NCI-H1105 treated with DMSO at 0.1 percent for 48 hours (cell line): ENCODE measurements at regions not wholly inside any gene's neighbourhood (a gene's known extent, or its start where the extent isn't known, plus 50 kb on each side); places are given as distances from the start of the nearest gene placed in this dataset.

Experiments
- DNase-seq: peaks from one replicate; lab custom pipeline; 2025; lab: John Stamatoyannopoulos, UW

DNA sequence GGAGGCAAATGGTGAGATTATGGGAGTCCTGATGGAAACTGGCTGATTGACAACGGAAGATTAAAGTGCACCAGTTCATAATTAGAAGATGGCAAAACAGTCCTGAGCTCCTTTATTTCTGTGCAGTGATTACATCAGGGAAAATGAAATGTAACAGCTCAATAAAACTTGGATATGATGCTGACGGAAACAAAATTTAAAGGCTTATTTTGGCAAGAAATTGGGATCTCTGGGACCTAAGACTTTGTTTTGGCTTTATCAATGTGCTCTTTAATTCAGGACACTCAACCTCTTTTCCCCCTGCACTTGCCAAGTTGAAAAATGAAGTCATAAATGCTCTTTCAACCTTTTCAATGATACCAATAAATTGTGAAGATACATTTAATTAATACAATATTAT lies 226.8 kb downstream of the C6orf118 start:
- no peak for DNase-seq

DNA sequence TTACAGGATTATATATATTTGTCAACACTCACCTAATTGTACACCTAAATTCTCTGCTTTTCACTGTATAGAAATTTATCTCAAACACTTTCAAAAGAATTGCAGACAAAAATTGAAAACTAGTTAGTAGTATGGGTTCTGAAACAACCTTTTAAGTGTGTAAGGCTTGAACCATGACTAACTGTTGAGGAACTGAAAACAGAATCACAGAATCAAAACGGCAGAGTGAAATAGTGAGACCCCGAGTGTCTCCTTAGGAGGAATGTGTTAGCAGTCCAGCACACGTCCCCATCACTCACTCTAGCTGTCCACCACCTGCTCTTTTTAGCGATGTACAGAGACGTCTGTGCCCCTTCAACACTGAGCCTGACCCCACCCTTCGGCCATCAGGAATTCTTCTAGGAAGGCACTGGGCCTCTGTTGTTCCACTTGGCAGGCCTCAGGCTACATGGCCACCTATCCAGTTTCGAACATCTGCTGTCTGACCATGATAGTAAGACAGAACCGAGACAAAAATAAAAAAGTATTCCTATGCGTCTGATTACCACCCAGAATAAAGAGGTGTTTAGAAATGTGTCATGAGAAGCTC lies 227.4 kb downstream of the C6orf118 start:
- DNase-seq: no peak

DNA sequence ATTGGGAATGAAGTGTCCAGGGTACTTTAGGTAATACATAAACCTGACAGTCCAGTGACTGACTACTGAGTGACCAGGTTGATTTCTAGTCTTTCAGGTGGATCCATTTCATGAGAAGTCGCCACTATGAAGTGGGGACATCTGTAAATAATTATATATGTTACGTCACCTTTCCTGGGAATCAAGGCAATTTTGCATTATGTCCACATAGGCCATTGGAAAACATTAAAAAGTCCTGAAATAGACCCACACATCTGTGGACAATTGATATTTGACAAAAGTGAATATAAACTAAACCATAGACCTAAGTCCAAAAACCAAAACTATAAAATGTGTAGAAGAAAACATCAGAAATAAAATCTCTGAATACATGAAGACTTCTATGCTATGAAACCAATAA lies 231.5 kb downstream of the C6orf118 start:
- DNase-seq: no peak

GRCh38 chr6:165071906-165072305 lies 237.5 kb downstream of the C6orf118 start:
- no peak for DNase-seq

- DNase-seq: no peak
These were observed 248.7 kb downstream of the C6orf118 start for GRCh38 chr6:165060720-165061119.

GRCh38 chr6:165059032-165059431 lies 250.4 kb downstream of the C6orf118 start:
- no peak for DNase-seq

- DNase-seq: no peak
These were observed 253.1 kb downstream of the C6orf118 start for GRCh38 chr6:165056292-165056691.

- DNase-seq: no peak
These were observed 254.2 kb downstream of the C6orf118 start for GRCh38 chr6:165055231-165055630.

DNA sequence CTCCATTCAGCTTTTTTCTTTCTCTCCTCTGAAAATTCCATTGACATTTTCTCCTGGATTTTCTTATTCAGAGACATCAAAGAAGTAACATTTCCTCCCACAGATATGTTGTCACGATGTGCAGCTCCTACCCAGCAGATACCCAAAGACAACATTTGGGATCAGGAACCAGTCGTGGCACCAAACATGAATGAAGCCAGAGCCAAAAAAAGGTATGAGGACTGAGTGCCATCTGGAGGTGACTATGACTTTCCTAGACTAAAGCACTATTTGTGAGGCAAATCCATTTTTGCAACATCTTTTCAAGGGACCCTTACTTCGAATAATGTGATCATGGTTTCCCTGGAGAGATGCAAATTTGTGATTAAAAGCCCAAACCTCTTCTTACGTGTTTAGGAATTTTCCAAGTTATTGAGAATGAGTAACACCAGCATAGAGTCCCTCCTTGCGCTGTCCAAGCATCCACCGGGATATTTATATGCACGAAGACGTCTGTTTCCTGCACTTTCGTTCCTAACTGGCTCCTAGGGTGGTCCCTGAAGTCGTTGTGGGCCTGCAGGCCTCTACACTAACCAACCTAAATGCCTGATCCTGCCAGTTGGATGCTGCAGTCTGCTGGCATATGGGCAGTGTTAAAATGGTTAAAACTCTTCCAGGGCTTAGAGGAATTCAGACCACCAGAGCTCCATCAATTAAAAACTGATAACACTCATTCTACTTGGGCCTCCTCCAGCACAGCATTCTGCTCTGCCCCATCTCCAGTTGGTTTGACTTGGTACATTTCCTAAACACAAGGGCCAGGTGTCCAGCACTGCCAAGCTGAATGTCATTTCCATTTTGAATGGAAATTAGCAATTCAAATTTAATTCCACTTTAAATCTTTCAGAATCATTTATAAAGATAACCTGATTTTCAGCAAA lies 256.6 kb downstream of the C6orf118 start:
- DNase-seq: no peak

DNA sequence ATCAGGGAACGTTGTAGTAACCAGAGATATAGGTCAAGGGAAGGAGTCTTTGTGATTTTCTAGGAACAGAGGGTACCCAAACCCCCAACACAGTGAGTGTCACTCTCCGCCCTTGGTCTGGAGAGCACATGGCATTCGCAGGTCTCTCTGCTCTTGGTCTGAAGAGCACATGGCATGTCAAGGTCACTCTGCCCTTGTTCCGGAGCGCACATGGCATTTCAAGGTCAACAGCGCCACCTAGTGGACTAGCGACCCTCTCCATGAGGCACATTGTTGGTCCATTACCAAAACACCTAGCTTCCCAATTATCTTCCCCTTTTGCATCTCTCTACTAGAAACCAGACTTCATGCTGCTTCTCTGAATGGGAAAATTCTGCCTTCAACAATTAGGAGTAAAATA lies 260.0 kb downstream of the C6orf118 start:
- DNase-seq: peak; percentile 74

DNA sequence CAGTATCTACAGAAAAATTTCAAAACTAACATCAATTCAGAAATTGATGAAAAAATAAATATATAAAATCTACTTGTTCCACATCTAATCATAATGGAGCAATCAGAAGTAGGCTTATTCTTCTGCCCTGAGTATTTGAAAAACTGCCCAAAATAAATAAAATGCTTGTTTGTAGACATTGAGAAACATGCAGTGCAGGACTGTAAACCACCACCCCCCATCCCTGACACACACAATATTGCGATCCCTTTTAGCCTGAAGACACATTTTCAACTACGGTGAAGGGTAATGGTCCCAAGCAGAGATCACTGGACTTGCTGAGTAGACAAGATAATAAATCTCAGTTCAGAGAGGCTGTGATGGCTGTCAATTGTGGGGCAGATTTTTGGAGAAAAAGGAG lies 261.5 kb downstream of the C6orf118 start:
- no peak for DNase-seq

GRCh38 chr6:165045631-165046030 lies 263.8 kb downstream of the C6orf118 start:
- DNase-seq: no peak

- DNase-seq: no peak
These were observed 266.5 kb downstream of the C6orf118 start for GRCh38 chr6:165042912-165043311.

- no peak for DNase-seq
These were observed 269.0 kb downstream of the C6orf118 start for GRCh38 chr6:165040440-165040839.

GRCh38 chr6:165034271-165034741 lies 275.1 kb downstream of the C6orf118 start:
- DNase-seq: no peak

- no peak for DNase-seq
These were observed 277.9 kb downstream of the C6orf118 start for GRCh38 chr6:165031502-165031901.

- no peak for DNase-seq
These were observed 284.4 kb downstream of the C6orf118 start for GRCh38 chr6:165025040-165025439.

DNA sequence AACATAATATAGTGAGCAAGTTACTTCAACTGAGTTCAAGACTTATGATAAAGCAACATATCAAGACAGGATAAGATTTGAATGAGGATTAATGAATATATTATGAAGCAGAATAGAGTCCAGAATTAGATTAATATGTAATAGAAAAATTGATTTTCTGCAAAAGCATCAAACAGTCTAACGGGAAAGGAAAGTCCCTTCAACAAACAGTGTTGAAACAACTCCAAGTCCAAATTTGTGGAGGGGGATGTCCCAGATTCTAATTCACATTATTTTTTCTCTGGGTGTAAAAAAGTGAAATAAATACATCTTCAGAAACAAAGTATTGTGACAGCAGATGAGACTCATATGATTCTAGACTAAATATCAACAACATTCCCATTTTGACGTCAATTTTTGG lies 289.7 kb downstream of the C6orf118 start:
- DNase-seq: no peak

DNA sequence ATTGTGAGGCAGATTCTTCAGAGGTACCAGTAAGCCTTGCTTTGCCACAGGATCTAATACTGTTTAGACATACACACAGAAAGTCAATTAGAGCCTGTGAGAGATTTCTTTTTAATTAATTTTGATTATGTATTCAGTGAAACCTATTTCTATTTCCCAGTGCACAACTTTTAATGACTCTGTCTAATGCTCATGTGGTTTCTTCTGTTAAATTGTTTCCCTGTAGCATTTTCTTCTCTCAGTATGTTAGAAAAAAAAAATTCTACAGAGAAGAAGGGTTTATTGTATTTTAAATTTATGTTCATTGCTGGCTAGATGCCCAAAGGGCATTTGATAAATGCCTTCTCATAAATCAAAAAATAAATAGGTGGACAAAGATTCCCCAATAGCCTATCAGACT lies 293.7 kb downstream of the C6orf118 start:
- DNase-seq: no peak

- no peak for DNase-seq
These were observed 295.7 kb downstream of the C6orf118 start for GRCh38 chr6:165013701-165014100.

DNA sequence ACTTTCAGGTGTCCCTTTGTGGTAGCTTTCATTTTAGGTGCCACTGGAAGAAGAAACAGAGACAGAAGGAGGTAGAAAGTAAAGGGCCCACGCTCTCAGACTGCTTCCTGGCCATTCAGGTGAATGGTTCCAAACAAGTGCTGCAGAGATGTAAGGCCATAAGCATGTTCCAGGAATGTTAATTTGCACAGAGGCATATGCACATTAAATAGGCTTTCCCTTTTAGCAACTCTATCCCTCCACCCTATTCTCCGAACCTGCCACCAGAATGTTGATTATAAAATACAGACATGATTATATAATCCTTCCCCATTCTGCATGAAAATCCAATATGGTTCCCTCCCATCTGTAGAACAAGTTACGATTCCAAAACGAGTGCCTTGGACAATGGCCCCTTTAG lies 297.2 kb downstream of the C6orf118 start:
- no peak for DNase-seq

DNA sequence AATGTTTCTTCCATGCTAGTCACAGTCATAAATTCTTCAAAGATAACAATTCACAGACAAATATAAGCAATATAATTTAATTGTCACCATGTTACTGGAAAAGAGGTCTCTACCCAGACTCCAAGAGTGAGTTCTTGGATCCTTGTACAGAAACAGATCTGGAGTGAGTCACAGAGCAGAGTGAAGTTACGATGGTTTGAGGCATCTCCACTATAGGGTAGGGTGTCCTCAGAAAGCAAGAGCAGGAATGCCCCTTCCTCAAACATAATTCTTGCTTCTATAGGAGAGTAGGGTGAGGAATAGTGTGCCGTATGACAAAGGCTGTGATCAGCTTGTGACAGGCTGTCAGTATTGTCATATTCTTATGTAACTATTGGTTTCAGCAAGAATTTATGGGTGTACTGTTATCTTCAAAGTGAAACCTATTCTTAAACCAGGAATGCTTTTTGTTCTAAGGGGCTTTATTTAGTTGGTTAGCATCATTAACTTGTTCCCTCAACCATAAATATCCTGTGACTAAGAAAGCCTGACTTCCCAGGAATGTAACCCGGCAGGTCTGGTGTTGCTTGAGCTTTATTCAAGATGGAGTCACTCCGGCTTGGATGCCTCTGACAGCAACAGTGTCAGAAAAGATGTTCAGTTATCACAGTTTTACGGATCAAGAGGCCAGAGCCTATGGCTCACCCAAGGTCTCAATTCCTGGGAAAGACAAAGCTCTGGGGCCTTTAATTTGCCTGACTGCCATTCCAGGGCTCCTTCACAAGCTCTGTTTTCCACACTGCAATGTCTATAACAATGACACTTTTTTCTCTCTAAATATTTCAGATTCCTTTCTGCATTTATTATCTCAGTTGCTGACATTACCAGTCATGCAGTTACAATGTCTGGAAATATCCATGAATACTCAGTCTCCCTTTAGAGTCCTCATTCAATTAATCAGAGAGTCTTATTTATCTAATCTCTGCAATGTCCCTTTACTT lies 298.6 kb downstream of the C6orf118 start:
- DNase-seq: no peak
